ENCODE measurements at regions not wholly inside any gene's neighbourhood (a gene's known extent, or its start where the extent isn't known, plus 50 kb on each side); places are given as distances from the start of the nearest gene placed in this dataset.
"Not testable (repeated sequence)": the region's sequence is repeated elsewhere in the genome, so short reads cannot be mapped to it uniquely, and the experiment has no call there.

DNA sequence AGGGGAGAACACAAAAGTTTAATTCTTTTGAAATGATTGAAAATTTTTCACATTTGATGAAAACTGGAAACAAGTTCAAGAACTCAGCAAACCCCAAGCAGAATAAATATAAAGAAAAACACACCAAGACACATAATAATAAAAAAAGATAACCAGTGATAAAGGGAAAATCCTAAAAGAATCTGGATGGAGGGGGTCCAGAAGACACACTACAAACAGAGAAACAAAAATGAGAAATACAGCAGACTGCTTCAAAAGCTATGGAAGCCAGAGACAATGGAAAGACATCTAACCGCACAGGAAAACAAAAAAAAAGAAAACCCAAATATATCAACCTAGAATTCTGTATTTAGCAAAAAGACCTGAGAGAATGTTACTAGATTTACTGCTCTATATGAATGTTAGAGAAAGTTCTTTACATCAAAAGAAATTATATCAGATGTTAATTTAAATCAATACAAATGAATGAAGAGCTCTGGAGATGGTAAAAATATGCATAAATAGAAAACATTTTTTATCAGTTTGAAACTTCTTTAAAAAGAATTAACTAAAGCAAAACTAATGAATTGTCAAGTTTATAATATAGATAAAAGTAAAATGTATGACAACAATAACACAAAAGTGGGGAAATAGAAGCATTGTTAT lies 310.7 kb upstream of the PREP start:
- no peak for DNase-seq (ENCODE audit: low spot score)

DNA sequence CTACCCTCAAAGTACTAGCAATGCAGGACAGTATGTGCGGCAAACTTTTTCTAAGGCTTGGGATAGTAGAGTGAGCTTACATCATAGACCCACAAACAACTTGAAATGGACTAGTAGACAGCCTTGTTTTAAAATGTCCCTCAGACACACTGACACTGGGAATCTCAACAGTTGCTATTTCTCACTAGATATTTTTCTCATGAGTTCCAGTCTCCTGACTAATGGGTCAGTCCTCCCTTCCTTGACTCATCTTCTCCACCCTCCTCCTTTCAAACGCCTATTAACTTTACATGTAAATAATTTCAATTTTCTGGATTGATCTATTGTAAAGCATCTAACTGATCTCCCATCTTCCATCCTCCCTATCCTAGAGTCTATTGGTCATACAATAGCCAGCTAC lies 308.3 kb upstream of the PREP start:
- DNase-seq (ENCODE audit: low spot score) = no peak

DNA sequence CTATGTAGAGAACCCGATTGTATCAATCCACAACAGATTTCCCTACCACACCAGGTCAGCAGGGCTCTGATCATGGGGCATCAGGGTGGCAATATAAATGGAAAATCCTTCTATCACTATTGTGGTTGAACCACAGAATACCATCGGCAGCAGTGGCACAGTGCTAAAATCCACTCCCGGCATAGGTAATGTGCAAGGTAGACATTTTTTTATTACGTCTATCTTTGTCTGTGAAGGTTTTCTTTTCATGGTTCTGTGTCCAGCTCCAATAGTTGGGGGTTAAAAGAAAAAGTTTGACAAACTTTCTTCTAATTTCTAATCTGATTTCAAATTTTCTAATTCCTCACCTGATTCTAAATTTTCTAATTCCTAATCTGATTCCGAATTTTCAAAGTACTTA lies 302.7 kb upstream of the PREP start:
- DNase-seq (ENCODE audit: low spot score) = no peak

DNA sequence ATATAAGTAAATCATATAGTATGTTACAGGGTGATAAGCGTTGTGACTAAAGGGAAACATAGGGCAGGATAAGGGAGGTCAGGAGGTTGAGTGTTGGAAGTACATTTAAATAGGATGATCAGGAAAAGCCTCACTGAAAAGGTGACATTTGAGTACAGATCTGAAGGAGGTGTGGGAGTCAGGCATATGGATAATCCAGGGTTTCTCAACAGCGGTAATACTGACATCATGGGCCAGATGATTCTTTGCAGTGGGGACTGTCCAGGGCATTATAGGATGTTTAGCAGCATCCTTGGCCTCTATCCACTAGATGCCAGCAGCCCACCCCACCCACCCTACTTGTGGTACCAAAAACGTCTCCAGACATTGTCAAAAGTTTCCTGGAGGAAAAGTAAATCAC lies 292.6 kb upstream of the PREP start:
- DNase-seq (ENCODE audit: low spot score) = no peak

DNA sequence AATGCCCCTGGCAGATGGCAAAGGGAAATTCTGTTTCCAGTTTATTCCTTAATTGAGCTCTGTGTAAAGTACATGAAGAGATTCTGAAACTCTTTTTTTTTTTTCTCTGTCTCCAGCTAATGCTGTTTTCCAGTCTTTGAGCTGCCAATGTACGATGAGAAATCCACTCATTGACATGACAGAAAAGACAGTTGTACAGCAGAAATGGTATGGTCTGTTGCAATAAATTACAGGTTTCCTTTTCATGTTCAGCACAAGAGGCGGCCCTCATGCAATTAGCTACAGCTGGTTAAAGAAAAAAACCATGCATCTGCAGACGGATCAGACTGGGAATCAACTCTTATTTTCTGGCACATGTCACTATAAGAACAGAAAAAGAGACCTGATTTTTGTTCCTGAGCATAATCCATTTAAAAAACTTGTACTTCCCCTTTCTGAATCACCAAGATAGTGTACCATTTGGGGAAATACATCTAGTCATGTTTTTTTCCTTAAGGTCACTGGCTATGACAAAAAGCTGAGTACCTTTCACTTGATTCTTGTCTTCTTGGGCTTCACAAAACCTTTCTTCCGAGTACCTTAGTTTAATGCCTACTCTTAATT lies 289.8 kb upstream of the PREP start:
- DNase-seq (ENCODE audit: low spot score) = no peak

DNA sequence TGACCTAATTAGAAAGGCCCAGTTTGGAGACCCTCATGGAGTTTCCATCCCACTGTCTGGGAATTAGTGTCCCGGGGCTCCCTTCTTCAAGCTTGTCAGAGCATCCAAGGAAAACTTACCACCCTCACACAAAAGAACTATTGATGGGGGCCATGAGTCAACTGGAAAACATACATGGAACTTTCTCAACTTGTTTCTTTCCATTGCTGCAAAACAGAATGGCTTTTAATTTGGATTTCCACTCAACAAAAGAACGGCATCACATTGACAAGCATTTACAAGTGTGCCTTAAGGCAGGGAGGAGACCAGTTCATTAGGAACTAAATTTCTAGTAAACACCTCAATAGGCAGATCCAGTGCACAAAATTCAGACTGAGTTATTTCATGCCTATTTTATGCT lies 289.1 kb upstream of the PREP start:
- no peak for DNase-seq (ENCODE audit: low spot score)

DNA sequence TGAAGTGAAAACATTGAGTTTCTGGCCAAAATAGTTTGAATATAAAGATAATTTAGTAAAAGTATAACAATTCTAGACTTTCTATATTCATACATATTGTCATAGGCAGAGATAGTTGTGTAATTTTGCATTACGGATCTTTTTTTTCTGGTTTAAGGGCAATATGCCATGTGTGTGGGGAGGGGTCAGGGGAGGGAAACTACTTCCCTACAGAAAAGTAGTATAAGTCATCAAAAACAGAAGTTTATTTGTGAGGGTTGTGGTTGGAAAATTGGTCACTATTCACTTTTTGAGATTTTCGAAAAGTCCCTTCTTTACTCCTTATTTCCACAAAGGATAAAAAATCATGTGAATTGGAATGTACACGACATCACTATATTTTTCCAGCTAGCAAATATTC lies 288.2 kb upstream of the PREP start:
- no peak for DNase-seq (ENCODE audit: low spot score)

DNA sequence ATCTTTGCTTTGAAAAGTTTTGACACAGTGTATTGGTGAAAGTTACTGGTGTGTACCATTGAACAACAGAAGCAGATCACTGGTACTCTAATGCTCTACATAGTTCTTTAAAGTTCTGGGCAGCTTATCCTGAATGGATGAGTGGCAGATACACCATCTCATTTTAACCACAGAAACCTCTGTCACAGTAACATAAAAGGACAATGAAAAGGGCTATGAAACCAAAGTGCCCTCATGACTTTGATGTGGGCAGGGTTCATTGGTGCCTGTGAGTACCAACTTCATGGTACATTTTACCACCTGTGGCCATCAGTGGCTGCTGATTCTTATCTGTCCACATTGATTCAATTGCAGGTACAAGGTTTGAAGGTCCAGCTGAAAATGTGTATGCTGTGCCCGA lies 285.7 kb upstream of the PREP start:
- DNase-seq (ENCODE audit: low spot score) = no peak

DNA sequence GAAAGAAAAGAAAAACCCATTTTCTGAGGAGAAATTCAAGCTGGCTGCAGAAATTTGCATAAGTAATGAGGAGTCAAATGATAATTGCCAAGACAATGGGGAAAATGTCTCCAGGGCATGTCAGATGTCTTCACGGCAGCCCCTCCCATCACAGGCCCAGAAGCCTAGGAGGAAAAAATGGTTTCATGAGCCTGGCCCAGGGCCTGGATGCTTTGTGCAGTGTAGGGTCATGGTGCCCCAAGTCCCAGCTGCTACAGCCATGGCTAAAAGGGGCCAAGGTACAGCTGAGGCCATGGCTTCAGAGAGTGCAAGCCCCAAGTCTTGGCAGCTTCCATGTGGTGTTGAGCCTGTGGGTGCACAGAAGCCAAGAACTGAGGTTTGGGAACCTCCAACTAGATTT lies 283.9 kb upstream of the PREP start:
- DNase-seq (ENCODE audit: low spot score) = not testable (repeated sequence)

DNA sequence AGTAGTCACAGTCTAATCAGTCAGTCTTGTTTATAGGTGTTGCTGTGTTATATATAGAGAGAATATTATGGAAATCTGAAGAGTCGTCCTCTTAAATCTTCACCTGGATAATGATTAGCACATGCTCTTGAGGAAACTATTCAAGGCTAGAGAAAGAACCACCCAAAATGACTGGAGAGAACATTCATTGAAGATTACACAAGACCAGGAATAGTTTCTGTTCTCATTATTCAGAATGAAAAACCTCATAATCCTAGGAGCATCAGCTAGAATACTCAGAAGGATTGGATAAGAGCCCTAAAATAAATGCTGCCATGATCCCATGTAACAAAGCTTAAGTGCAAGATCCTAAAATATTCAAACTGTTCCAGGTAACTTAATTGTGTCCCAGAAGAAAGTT lies 278.2 kb upstream of the PREP start:
- no peak for DNase-seq (ENCODE audit: low spot score)

DNA sequence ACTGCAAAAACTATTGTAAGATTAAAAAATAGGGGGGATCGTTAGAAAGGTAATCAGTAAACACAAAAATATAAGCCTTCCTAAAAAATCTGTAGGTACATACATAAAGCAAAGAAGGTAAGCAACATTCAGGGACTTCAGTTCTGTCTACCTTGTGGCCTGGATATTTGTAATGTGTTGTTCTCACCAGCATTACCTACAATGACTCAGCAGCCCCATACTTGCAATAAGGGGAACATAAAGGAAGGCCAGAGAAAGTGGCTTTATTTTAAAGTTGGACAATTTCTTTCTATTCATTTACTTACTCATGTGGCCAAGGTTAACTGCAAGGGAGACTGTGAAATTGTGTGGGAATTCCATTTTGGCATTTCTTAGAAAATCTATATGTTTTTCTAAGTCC lies 277.2 kb upstream of the PREP start:
- DNase-seq (ENCODE audit: low spot score) = peak; percentile 2

DNA sequence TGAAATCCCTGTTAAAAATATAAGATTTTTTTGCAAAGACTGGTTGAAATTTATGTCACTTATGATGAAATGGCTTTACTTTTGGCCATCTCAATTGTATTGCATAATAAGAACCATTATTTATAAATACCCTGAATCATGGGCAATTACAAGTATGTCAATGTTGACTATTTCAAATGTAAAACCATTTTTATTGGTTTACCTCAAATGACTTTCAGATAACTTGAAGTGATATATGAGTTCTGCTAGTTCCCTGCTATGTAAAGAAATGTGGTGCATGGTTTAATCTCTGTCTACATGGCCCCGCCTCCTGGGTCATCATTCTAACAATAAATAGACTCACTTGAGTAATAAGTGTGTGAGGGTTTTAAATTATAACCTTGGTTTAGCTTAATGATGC lies 275.6 kb upstream of the PREP start:
- DNase-seq (ENCODE audit: low spot score) = peak; percentile 37

DNA sequence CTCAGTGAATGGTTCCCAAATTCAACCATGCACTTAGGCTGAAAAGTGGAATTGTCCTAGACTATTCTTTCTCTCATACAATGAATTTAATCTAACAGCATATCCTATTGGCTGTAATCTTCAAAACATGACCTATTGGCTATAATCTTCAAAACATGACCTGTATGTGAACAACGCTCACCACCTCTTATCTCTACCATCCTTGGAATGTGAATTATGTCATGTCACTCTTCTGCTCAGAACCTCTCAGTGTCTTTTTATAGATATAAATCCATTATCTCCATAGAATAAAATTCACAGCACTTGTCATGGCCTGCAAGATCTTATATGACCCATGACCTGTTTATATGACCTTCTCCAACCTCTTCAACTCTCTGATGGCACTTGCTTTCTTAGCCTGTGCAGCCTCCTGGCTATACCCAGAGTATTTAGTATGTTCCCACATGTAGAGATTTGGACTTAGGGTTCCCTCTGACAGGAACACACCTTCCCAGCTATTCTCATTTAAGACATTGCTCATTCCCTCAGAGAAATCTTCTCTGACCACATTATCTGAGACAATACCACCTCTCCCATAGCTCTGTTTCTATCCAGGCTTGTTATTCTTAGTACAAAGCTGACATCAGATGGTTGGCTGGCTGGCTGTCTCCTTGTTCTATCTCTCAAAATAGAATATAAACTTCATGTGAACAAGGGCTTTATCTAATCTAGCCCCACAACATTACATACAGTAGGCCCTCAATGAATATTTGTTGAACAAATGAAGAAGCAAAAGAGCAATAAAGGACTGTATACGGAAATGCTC lies 275.0 kb upstream of the PREP start:
- DNase-seq (ENCODE audit: low spot score) = peak; percentile 28

DNA sequence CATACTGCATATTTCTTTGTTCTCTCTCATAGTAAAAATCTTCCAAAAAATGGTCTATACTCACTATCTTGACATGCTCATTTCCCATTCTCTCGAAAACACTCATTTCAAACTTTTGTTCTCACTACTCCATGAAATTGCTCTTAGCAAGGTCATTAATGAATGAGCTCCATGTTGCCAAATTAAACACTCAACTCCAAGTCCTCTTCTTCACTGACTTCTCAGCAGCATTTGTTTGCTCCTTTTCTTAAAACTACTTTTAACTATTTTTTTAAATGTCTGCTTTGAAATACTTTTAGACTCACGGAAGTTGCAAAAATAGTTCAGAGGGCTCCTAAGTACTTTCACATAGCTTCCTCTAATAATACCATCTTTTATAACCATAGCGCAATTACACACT lies 274.0 kb upstream of the PREP start:
- DNase-seq (ENCODE audit: low spot score) = no peak

DNA sequence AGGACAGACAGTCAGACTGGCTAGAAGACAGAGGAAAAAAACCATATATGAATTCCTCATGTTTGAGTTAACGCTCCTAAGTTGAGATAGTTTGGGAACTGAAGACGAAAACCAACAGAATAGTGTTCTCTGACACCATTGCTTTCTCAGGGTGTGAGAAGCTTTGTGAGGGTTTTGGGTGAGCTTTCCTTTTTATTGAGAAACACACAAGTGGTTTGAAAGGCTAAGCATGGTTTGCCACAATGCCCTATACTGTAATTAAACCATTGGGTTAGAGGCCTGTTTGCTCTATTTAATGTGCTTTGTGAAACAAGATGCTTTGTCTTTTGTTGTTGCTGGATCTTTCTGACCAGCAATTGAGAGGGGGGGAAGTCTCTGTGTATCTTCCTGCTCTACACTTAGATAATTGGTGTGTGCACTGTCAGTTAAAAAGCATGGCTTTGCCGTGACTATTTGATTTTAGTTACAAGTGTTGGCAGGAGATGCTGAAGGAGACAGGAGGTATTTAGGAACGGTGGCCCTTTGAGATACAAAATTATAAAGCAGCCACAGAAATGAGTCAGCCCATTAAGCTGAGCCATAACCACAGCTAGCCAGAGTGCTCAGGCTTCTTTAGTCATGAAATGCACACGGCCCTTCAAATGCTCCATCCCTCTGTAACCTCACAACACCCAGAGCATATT lies 273.0 kb upstream of the PREP start:
- no peak for DNase-seq (ENCODE audit: low spot score)

DNA sequence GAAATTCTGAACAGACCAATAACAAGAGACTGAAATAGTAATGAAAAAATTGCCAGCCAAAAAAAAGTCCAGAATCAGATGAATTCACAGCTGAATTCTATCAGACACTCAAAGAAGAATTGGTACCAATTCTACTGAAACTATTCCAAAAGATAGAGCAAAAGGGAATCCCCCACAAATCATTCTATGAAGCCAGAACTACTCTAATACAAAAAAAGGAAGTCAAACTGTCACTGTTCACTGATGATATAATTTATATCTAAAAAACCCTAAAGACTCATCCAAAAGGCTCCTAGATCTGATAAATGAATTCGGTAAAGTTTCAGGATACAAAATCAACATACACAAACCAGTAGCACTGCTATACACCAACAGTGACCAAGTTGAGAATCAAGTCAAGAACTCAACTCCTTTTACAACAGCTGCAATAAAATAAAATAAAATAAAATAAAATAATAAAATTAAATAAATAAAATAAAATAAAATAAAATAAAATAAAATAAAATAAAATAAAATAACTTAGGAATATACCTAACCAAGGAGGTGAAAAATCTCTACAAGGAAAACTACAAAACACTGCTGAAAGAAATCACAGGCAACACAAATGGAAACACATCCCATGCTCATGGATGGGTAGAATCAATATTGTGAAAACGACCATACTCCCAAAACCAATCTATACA lies 270.1 kb upstream of the PREP start:
- DNase-seq (ENCODE audit: low spot score) = not testable (repeated sequence)

DNA sequence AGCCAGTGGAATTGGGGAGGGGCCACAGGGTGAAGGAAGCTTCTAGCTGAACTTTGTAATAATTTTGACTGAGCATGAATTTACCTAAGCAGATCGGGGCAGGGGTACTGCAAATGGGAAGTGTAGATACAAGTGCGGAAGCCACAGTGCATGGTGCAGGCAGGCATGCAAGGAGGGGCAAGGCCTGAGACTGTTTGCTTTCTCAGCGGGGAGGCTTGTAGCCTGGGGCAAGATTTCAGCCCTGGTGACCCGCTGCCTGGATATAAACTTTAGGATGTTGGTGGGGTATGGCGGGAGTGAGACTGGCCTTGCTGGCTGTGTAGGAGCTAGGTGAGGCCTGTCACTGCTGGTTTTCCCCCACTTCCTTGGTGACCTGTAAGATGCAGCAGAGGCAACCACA lies 266.4 kb upstream of the PREP start:
- no peak for DNase-seq (ENCODE audit: low spot score)

DNA sequence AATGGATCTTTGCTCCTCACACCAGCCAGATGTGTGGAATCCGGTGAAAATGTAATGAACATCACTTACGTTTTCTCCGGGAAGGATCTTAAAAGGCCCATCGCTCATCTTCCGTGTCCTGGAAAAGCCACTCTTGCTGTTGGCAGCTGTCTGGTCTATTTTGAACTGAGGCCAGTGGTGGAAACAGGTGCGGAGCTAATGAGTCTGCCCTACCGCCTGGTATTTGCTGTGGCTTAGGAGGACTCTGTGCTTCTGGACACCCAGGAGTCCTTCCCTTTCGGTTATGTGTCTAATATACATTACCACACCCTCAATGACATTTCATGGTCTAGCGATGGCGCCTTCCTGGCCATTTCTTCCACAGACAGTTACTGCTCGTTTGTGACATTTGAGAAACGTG lies 264.2 kb upstream of the PREP start:
- DNase-seq (ENCODE audit: low spot score) = no peak

DNA sequence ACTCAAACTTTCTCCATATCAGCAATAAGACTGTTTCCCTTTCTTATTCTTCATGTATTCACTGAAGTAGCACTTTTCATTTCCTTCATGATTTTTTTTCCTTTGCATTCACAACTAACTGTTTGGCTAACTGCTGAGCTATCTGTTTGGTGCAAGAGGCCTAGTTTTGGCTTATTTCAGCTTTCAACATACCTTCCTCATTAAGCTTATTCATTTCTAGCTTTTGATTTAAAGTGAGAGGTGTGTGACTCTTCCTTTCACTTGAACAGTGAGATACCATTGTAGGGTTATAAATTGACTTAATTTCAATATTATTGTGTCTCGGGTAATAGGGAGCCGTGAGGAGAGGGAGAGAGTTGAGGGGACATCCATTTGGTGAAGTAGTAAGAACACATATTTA lies 262.0 kb upstream of the PREP start:
- no peak for DNase-seq (ENCODE audit: low spot score)

DNA sequence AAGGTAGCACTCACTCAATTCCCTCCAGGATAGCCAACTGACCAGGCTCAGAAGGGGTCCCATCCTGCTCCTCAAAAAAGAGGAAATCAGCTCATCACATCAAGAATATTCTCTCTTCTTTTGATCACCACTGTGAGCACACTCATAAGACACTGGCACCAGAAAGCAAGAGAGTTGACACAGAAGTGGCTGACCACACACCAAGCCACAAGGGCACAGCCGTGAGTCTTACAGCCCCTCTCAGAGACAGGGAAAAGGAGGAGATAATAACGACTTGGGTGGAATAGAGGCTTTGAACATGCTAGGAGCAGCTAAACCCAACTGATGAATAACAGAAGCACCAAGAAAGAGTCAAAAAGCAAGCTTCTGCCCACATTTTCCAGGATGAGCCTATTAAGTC lies 249.1 kb upstream of the PREP start:
- no peak for DNase-seq (ENCODE audit: low spot score)

DNA sequence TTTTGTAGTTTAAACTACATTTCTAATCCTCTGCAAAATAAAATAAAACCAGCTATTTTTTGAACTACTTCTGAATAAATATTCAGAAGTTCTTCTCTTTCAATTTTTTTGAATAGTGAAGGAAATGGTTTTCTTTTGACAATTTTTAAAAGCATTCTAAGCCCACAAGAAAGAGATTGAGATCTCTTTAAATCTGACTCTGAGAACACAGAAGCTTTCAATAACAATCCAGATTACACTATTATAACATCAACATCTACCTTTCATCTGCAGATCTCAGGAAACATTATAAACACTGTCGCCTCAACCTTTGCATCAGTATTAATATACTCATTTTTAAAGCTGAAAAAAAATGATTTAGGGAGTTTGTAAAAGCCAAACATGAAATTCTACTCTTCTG lies 247.5 kb upstream of the PREP start:
- no peak for DNase-seq (ENCODE audit: low spot score)

DNA sequence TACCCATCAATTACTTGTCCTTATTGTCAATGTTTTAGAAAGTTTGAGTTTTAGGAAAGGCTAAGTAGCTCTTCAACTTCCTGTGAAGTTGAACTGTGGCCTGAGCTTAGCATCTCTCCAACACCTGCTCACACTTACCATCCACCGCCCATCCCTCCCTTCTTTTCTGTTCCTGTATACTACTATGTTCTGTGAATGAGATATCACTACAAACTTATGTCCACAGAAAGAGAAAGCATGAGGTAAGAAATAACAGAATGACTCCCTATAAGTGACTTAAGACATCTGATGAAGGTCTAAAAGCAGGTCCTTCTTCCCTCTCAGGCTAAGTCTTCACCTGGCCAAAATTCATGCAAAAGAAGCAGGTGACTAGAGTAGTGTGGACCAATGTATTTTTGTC lies 246.3 kb upstream of the PREP start:
- no peak for DNase-seq (ENCODE audit: low spot score)
